B cell (primary cell): ENCODE measurements at regions not wholly inside any gene's neighbourhood (a gene's known extent, or its start where the extent isn't known, plus 50 kb on each side); places are given as distances from the start of the nearest gene placed in this dataset.

Experiments used
- ATAC-seq: fragments of 200-7000 bp; cut with Tn5 transposase; one replicate; pipeline ENCODE4 v1.10.0; 2021; ENCODE audit warnings: low read depth, mild to moderate bottlenecking, moderate number of reproducible peaks, moderate library complexity
- CTCF ChIA-PET: fragments of 350-600 bp; sonication (Branson Sonifier 250); formaldehyde crosslinking; loops from one replicate; lab custom pipeline; 2021; ENCODE audit warnings: antibody characterized with exemption, inconsistent platforms; lab: Charles Lee
- POLR2A ChIA-PET: fragments of 350-600 bp; sonication (Branson Sonifier 250); formaldehyde crosslinking; loops from one replicate; lab custom pipeline; 2021; ENCODE audit warnings: antibody characterized with exemption; lab: Charles Lee
- DNase-seq: peaks from one replicate; pipeline ENCODE4 v3.0.0; 2013
- H2AFZ ChIP-seq: 2 replicates; pipeline ENCODE4 v1.6.1; 2012; ENCODE audit warnings: mild to moderate bottlenecking, low read depth, low read length; ENCODE audit not compliant: insufficient read depth, poor library complexity, severe bottlenecking
- H3K27ac ChIP-seq, 2 donors: 1 replicate in 1 of 2; 2 replicates in 1 of 2; pipeline ENCODE4 v1.5.1; 2012 to 2013; ENCODE audit warnings: low read length in 2 of 2, mild to moderate bottlenecking in 2 of 2, moderate library complexity in 1 of 2
- H3K27me3 ChIP-seq, 4 experiments: fragments of 200-600 bp in 1 of 4; sonication (generic) in 1 of 4; replicated peaks in 1 of 4; 1 replicate in 2 of 4; 2 replicates in 2 of 4; pipeline versions ENCODE4 v1.6.1 to v1.7.0; 2013 to 2016; ENCODE audit warnings: low read length in 3 of 4, mild to moderate bottlenecking in 2 of 4, mixed read lengths in 1 of 4, moderate library complexity in 1 of 4; ENCODE audit not compliant: insufficient read depth in 4 of 4, control insufficient read depth in 3 of 4; ENCODE audit errors: control extremely low read depth in 1 of 4
- H3K36me3 ChIP-seq, 2 experiments: replicated peaks in 1 of 2; 1 replicate in 1 of 2; 2 replicates in 1 of 2; pipeline versions ENCODE4 v1.6.1 to v1.7.1; 2013; ENCODE audit warnings: low read length in 1 of 2; ENCODE audit not compliant: insufficient read depth in 2 of 2, control insufficient read depth in 1 of 2; ENCODE audit errors: control extremely low read depth in 1 of 2, extremely low read depth in 1 of 2
- H3K4me1 ChIP-seq, 2 donors: fragments of 200-600 bp in 1 of 2; sonication (generic) in 1 of 2; 1 replicate in 1 of 2; 2 replicates in 1 of 2; pipeline versions ENCODE4 v1.5.1 to v1.6.1; 2013 to 2017; ENCODE audit warnings: low read length in 2 of 2; ENCODE audit not compliant: control insufficient read depth in 2 of 2, insufficient read depth in 2 of 2
- H3K4me2 ChIP-seq: replicated peaks from 2 replicates; pipeline ENCODE3; 2012; ENCODE audit warnings: mild to moderate bottlenecking, low read depth, low read length; ENCODE audit not compliant: poor library complexity, severe bottlenecking
- H3K4me3 ChIP-seq, 5 experiments: fragments of 200-600 bp in 1 of 5; sonication (generic) in 1 of 5; 1 replicate in 3 of 5; 2 replicates in 2 of 5; pipeline versions ENCODE4 v1.5.1 to v1.7.0; 2011 to 2016; ENCODE audit warnings: low read length in 4 of 5, mild to moderate bottlenecking in 4 of 5, low read depth in 2 of 5, control low read depth in 1 of 5, moderate library complexity in 1 of 5; ENCODE audit not compliant: insufficient read depth in 1 of 5; ENCODE audit errors: control extremely low read depth in 1 of 5, extremely low read depth in 1 of 5
- H3K79me2 ChIP-seq: fragments of 200-600 bp; sonication (generic); one replicate; pipeline ENCODE4 v1.6.0; 2016; ENCODE audit warnings: low read length; ENCODE audit not compliant: control insufficient read depth, insufficient read depth
- H3K9ac ChIP-seq: fragments of 200-600 bp; sonication (generic); 2 replicates; pipeline ENCODE4 v1.6.1; 2017; ENCODE audit warnings: mild to moderate bottlenecking, low read length, moderate library complexity
- H3K9me3 ChIP-seq, 3 donors: one replicate each; pipeline versions ENCODE4 v1.6.1 to v1.7.1; 2013; ENCODE audit warnings: low read length in 2 of 3; ENCODE audit not compliant: control insufficient read depth in 2 of 3, insufficient read depth in 1 of 3; ENCODE audit errors: control extremely low read depth in 1 of 3
- H4K20me1 ChIP-seq: 2 replicates; pipeline ENCODE4 v1.6.0; 2012; ENCODE audit warnings: mild to moderate bottlenecking, low read length; ENCODE audit not compliant: insufficient read depth, control insufficient read depth, poor library complexity, severe bottlenecking
- H3K27ac Mint-ChIP-seq: one replicate; pipeline ENCODE4 v1.8.0; 2021; ENCODE audit warnings: mixed read lengths
- H3K27me3 Mint-ChIP-seq: one replicate; pipeline ENCODE4 v1.8.0; 2021; ENCODE audit warnings: mixed read lengths
- H3K4me1 Mint-ChIP-seq: one replicate; pipeline ENCODE4 v1.8.0; 2021; ENCODE audit warnings: mixed read lengths
- H3K4me3 Mint-ChIP-seq: one replicate; pipeline ENCODE4 v1.8.0; 2021; ENCODE audit warnings: mixed read lengths
- H3K9me3 Mint-ChIP-seq: one replicate; pipeline ENCODE4 v1.8.0; 2022; ENCODE audit warnings: mixed read lengths; ENCODE audit not compliant: insufficient read depth
- EZH2 ChIP-seq: IDR thresholded peaks from 2 replicates; pipeline ENCODE4 v1.6.1; 2012; ENCODE audit warnings: borderline replicate concordance, low read depth, mild to moderate bottlenecking, moderate library complexity, low read length; ENCODE audit not compliant: insufficient read depth, poor library complexity, severe bottlenecking
- WGBS: methylation state at CpG from one replicate; pipeline ENCODE4 v1.1.5; 2013; ENCODE audit warnings: missing lambda C conversion rate; ENCODE audit not compliant: insufficient coverage; 5-methylcytosine and 5-hydroxymethylcytosine counted together
- intact Hi-C: fragments of 100-400 bp; cut with micrococcal nuclease; formaldehyde crosslinking; loops from one replicate; pipeline ENCODE4 v1.10.0; 2022
- TF ChIP-seq, protein P1 (sequence below): fragments of 200-600 bp; IDR thresholded peaks from one replicate; pipeline ENCODE4 v1.8.0; 2022; ENCODE audit warnings: antibody characterized with exemption, mild to moderate bottlenecking

DNA sequence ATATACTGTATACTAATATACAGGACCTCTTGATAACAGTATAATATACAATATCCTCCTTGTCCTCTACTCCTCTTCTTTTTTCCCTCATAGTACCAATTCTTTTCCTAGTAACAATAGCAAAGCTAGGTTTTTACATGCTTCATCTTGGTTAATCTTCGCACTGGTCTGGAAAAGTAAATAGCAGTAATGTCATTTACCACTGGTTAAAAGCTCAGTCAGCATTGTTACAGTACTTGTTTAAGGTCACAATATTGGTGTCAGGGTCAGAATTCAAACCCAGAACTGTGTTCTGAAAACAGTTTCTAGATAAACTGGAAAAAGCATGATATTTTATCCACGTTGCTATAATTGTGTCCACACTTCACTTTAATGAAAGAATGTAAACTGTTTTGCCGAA, 692.4 kb upstream of the CDH6 start:
- Histone ChIP-seq H3K9ac (no peak overlapping the region), H3K36me3 (no peaks in the 10 kb centered on the region), H4K20me1 (no peaks in the 10 kb centered on the region), H3K4me3 (no peak overlapping the region), H3K4me1 (no peaks in the 10 kb centered on the region), H3K4me2 (no peak overlapping the region), H3K27ac (no peak overlapping the region), H3K9me3 (peaks cover 0 to 4% (median 0%) of the 10 kb centered on the region in 3 donors), H3K79me2 (no peaks in the 10 kb centered on the region), H3K27me3 (no peaks in the 10 kb centered on the region), H2AFZ (no peak overlapping the region)
- DNase-seq (no peak), ATAC-seq (no peak)
- Mint-ChIP-seq H3K4me1 (no peaks in the 10 kb centered on the region), H3K27ac (no peak overlapping the region), H3K4me3 (no peak overlapping the region), H3K27me3 (no peaks in the 10 kb centered on the region), H3K9me3 (no peaks in the 10 kb centered on the region)
- intact Hi-C loops, result no loop called here
- ChIA-PET POLR2A (no interaction called here), CTCF (no interaction called here)
- TF ChIP-seq EZH2, result no peak
- TF ChIP-seq, protein P1, sequence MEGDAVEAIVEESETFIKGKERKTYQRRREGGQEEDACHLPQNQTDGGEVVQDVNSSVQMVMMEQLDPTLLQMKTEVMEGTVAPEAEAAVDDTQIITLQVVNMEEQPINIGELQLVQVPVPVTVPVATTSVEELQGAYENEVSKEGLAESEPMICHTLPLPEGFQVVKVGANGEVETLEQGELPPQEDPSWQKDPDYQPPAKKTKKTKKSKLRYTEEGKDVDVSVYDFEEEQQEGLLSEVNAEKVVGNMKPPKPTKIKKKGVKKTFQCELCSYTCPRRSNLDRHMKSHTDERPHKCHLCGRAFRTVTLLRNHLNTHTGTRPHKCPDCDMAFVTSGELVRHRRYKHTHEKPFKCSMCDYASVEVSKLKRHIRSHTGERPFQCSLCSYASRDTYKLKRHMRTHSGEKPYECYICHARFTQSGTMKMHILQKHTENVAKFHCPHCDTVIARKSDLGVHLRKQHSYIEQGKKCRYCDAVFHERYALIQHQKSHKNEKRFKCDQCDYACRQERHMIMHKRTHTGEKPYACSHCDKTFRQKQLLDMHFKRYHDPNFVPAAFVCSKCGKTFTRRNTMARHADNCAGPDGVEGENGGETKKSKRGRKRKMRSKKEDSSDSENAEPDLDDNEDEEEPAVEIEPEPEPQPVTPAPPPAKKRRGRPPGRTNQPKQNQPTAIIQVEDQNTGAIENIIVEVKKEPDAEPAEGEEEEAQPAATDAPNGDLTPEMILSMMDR, result no peak
- no CpG with 5 or more reads among the region's 3 CpGs for WGBS

DNA sequence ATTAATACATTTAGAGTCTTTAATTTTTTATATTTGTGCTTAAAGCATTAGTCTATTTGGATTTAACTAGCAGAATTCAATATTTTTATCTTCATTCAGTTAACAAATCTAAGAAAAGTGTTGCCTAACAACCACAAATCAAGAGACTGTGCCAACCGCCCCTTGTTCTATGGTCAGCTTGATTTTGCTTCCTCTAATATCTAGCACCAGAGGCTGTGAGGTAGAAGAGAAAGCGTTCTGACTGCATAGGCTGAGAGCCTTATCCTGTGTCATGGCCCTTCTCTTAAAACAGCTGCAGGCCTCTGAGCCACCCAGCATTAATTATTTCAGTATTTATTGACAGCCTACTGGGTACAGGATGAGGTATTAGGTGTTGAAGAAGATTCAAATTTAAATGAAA, 693.0 kb upstream of the CDH6 start:
- Histone ChIP-seq H3K36me3 (no peaks in the 10 kb centered on the region), H3K9ac (no peak overlapping the region), H3K4me3 (no peak overlapping the region), H3K4me1 (no peaks in the 10 kb centered on the region), H3K9me3 (peaks cover 0 to 4% (median 0%) of the 10 kb centered on the region in 3 donors), H3K79me2 (no peaks in the 10 kb centered on the region), H3K4me2 (no peak overlapping the region), H4K20me1 (no peaks in the 10 kb centered on the region), H2AFZ (no peak overlapping the region), H3K27ac (no peak overlapping the region), H3K27me3 (no peaks in the 10 kb centered on the region)
- ChIA-PET CTCF (no interaction called here), POLR2A (no interaction called here)
- no peak for ATAC-seq
- no CpG with 5 or more reads among the region's 2 CpGs for WGBS
- intact Hi-C loops, result no loop called here
- no peak for TF ChIP-seq EZH2
- TF ChIP-seq, protein P1, result no peak
- Mint-ChIP-seq H3K27ac (no peak overlapping the region), H3K4me3 (no peak overlapping the region), H3K9me3 (no peaks in the 10 kb centered on the region), H3K27me3 (no peaks in the 10 kb centered on the region), H3K4me1 (no peaks in the 10 kb centered on the region)
- no peak for DNase-seq
